ENCODE measurements at regions not wholly inside any gene's neighbourhood (a gene's known extent, or its start where the extent isn't known, plus 50 kb on each side); places are given as distances from the start of the nearest gene placed in this dataset.
"Not testable (repeated sequence)": the region's sequence is repeated elsewhere in the genome, so short reads cannot be mapped to it uniquely, and the experiment has no call there.

- no peak for DNase-seq
These were observed 113.0 kb downstream of the SNRPN start for GRCh38 chr15:25067725-25068309.

GRCh38 chr15:25068696-25069095, 113.9 kb downstream of the SNRPN start:
- no peak for DNase-seq

- no peak for DNase-seq
These were observed 115.7 kb downstream of the SNRPN start for GRCh38 chr15:25070353-25070963.

GRCh38 chr15:25072857-25073476, 118.2 kb downstream of the SNRPN start:
- no peak for DNase-seq

- DNase-seq, result no peak
These were observed 132.3 kb downstream of the SNRPN start for GRCh38 chr15:25087137-25087536.

GRCh38 chr15:25088261-25088790, 133.5 kb downstream of the SNRPN start:
- DNase-seq, result no peak

- DNase-seq, result no peak
These were observed 134.8 kb downstream of the SNRPN start for GRCh38 chr15:25089577-25089976.

- DNase-seq, result no peak
These were observed 135.4 kb downstream of the SNRPN start for GRCh38 chr15:25090073-25090733.

GRCh38 chr15:25091421-25092158, 136.8 kb downstream of the SNRPN start:
- no peak for DNase-seq

- no peak for DNase-seq
These were observed 137.9 kb downstream of the SNRPN start for GRCh38 chr15:25092661-25093060.

- no peak for DNase-seq
These were observed 138.8 kb downstream of the SNRPN start for GRCh38 chr15:25093455-25094029.

- no peak for DNase-seq
These were observed 139.3 kb downstream of the SNRPN start for GRCh38 chr15:25094066-25094465.

GRCh38 chr15:25094519-25094918, 139.7 kb downstream of the SNRPN start:
- DNase-seq, result no peak

- no peak for DNase-seq
These were observed 140.4 kb downstream of the SNRPN start for GRCh38 chr15:25095179-25095578.

GRCh38 chr15:25099966-25100365, 145.2 kb downstream of the SNRPN start:
- not testable (repeated sequence) for DNase-seq

- no peak for DNase-seq
These were observed 151.4 kb downstream of the SNRPN start for GRCh38 chr15:25106209-25106608.

GRCh38 chr15:25133804-25134203, 179.0 kb downstream of the SNRPN start:
- DNase-seq, result no peak

GRCh38 chr15:25134546-25134945, 179.8 kb downstream of the SNRPN start:
- DNase-seq, result no peak

- no peak for DNase-seq
These were observed 181.3 kb downstream of the SNRPN start for GRCh38 chr15:25136119-25136518.

- DNase-seq, result no peak
These were observed 182.2 kb downstream of the SNRPN start for GRCh38 chr15:25137013-25137412.

GRCh38 chr15:25169318-25169717, 214.5 kb downstream of the SNRPN start:
- DNase-seq, result peak; percentile 50

GRCh38 chr15:25170113-25170731, 215.4 kb downstream of the SNRPN start:
- DNase-seq, result peak; percentile 43
